ENCODE measurements at regions not wholly inside any gene's neighbourhood (a gene's known extent, or its start where the extent isn't known, plus 50 kb on each side); places are given as distances from the start of the nearest gene placed in this dataset.

DNA sequence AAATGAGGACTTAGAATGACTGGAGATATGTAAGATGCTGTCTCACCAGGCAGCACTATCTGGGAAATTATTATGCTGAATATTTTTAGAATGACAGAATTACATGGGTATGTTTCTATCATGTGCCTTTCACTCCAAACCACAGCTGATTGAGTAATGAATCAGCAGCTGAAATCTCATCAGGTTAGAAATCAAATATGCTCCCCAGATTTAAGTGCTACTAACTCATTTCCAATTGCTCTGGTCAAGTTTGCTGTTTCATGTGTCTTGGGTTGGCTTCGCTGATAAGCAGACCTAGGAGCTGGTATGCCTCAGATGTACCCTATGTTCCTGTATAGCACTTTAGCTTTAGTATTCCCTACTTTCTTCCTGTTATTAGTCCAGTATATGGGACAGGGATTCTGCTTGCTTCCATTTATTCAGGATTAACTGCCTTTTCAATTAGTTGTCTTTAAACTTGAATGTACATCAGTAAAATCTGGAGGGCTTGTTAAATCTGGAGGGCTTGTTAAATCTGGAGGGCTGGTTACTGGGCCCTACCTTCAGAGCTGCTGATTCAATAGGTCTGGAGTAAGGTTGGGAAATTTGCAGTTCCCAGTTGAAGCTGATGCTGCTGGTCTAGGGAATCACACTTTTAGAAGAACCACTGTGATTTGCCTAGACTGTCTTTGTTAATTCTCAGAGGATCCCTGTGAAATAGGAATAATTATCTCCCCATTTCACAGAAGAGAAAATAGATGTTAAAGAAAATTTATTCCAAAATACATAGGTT, 172.9 kb downstream of the DKK1 start:
- peak; percentile 82 for DNase-seq (ENCODE audit: insufficient read length, low spot score, missing footprints)
- Histone ChIP-seq H3K36me3 (ENCODE audit: insufficient read depth, low read length) (no peaks in the 10 kb centered on the region), H3K4me3 (ENCODE audit: insufficient read depth, low read length) (no peak overlapping the region), H2AFZ (ENCODE audit: low read length) (no peak overlapping the region), H3K4me2 (ENCODE audit: insufficient read depth, low read length) (peak overlapping the region; percentile 34), H4K20me1 (ENCODE audit: insufficient read depth, low read length) (no peaks in the 10 kb centered on the region), H3K79me2 (ENCODE audit: insufficient read depth, low read length) (no peaks in the 10 kb centered on the region), H3K27me3 (ENCODE audit: insufficient read depth, low read length) (no peaks in the 10 kb centered on the region), H3K9me3 (ENCODE audit: low read depth, low read length) (no peaks in the 10 kb centered on the region), H3K4me1 (ENCODE audit: insufficient read depth, low read length) (peaks cover 36% of the 10 kb centered on the region), H3K27ac (ENCODE audit: low read depth, low read length) (peak overlapping the region; percentile 92)
- TF ChIP-seq, protein P1, sequence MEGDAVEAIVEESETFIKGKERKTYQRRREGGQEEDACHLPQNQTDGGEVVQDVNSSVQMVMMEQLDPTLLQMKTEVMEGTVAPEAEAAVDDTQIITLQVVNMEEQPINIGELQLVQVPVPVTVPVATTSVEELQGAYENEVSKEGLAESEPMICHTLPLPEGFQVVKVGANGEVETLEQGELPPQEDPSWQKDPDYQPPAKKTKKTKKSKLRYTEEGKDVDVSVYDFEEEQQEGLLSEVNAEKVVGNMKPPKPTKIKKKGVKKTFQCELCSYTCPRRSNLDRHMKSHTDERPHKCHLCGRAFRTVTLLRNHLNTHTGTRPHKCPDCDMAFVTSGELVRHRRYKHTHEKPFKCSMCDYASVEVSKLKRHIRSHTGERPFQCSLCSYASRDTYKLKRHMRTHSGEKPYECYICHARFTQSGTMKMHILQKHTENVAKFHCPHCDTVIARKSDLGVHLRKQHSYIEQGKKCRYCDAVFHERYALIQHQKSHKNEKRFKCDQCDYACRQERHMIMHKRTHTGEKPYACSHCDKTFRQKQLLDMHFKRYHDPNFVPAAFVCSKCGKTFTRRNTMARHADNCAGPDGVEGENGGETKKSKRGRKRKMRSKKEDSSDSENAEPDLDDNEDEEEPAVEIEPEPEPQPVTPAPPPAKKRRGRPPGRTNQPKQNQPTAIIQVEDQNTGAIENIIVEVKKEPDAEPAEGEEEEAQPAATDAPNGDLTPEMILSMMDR (IDR thresholded peaks at IDR 0.05; ENCODE audit: extremely low read depth, low read depth, low read length) = no peak

DNA sequence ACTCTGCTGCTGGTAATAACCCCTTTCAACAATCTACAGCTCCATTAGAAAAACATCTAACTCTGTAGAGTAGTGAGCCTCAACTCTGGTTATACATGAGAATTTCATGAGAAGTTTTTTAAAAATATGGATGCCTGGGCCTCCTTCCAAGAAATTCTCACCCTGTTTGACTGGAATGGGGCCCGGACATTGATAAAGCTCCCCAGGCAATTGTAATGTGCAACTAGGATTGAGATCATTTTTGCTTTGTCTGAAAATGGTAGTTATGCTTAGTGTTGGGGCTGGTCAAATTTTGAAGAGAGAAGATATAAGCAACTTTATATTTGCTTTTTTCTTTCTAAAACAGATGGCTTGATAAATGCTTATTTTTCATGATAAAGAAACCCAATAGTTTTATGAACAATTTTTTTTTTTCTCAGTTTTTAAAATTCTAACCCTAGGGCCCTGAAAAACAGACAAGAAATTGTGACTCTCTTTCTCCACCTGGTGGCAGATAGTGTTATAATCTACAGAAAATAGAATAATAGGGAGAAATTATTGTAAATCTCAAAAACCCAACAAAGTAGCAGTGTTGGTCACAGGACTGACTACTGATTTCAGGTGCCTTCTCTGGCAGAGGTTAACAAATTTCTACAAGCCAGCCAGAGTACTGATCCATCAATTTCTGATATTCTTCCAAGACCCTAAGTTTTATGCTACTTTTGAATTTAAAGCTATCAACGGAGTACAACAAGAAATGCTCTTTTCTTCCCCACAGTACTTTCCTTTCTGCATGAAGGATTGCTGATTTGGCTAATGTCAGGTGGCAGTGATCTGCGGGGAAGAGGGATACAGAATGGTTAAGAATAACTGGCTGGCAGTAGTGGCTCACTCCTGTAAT, 174.8 kb downstream of the DKK1 start:
- peak overlapping the region; percentile 92 for H3K27ac ChIP-seq (ENCODE audit: low read depth, low read length)

DNA sequence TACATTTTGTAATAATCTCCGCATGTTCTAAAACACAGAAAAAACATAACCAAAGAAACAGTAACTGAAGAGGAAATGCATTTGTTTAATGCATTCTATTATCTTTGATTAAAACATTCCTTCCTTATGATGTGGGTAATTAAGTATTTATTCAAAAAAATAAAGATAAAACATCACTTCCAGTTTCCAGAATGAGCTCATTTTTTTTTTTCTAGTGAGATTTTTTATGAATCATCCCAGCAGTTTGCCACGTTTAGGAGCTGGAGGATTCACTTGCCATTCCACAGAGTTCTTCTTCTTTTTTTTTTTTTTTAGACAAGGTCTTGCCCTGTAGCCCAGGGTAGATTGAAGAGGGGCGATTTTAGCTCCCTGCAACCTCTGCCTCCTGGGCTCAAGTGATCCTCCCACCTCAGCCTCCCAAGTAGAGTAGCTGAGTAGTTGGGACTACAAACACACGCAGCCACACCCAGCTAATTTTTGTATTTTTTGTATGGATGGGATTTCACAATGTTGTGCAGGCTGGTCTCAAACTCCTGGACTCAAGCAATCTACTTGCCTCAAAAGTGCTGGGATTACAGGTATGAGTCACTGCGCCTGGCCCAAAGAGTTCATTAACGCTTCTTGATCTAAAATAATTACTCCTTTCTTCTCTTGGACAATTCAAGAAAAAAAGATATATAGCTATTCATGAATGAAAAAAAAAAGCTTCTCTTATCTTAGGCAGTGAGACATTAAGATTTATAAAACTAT, 177.3 kb downstream of the DKK1 start:
- Histone ChIP-seq H3K27me3 (ENCODE audit: insufficient read depth, low read length) (no peaks in the 10 kb centered on the region), H3K4me3 (ENCODE audit: insufficient read depth, low read length) (no peak overlapping the region), H2AFZ (ENCODE audit: low read length) (peak overlapping the region; percentile 79), H3K9me3 (ENCODE audit: low read depth, low read length) (no peaks in the 10 kb centered on the region), H3K27ac (ENCODE audit: low read depth, low read length) (peak overlapping the region; percentile 73), H3K4me1 (ENCODE audit: insufficient read depth, low read length) (peaks cover 31% of the 10 kb centered on the region), H3K79me2 (ENCODE audit: insufficient read depth, low read length) (no peaks in the 10 kb centered on the region), H3K4me2 (ENCODE audit: insufficient read depth, low read length) (peak overlapping the region; percentile 41), H4K20me1 (ENCODE audit: insufficient read depth, low read length) (no peaks in the 10 kb centered on the region), H3K36me3 (ENCODE audit: insufficient read depth, low read length) (no peaks in the 10 kb centered on the region)
- TF ChIP-seq, protein P1 (IDR thresholded peaks at IDR 0.05; ENCODE audit: extremely low read depth, low read depth, low read length) = no peak
- DNase-seq (ENCODE audit: insufficient read length, low spot score, missing footprints) = no peak

More for the DNA sequence above, 174.8 kb downstream of the DKK1 start:
- no peaks in the 10 kb centered on the region for H3K9me3 ChIP-seq (ENCODE audit: low read depth, low read length)
- H3K4me1 ChIP-seq (ENCODE audit: insufficient read depth, low read length) = peaks cover 36% of the 10 kb centered on the region
- no peaks in the 10 kb centered on the region for H3K36me3 ChIP-seq (ENCODE audit: insufficient read depth, low read length)
- H2AFZ ChIP-seq (ENCODE audit: low read length) = peak overlapping the region; percentile 43
- H3K79me2 ChIP-seq (ENCODE audit: insufficient read depth, low read length) = no peaks in the 10 kb centered on the region
- DNase-seq (ENCODE audit: insufficient read length, low spot score, missing footprints) = no peak
- TF ChIP-seq, protein P1 (IDR thresholded peaks at IDR 0.05; ENCODE audit: extremely low read depth, low read depth, low read length) = peak; percentile 58
- no peak overlapping the region for H3K4me3 ChIP-seq (ENCODE audit: insufficient read depth, low read length)
- H3K4me2 ChIP-seq (ENCODE audit: insufficient read depth, low read length) = no peak overlapping the region
- H4K20me1 ChIP-seq (ENCODE audit: insufficient read depth, low read length) = no peaks in the 10 kb centered on the region
- no peaks in the 10 kb centered on the region for H3K27me3 ChIP-seq (ENCODE audit: insufficient read depth, low read length)
